ENCODE measurements at regions not wholly inside any gene's neighbourhood (a gene's known extent, or its start where the extent isn't known, plus 50 kb on each side); places are given as distances from the start of the nearest gene placed in this dataset.
"Not testable (repeated sequence)": the region's sequence is repeated elsewhere in the genome, so short reads cannot be mapped to it uniquely, and the experiment has no call there.

DNA sequence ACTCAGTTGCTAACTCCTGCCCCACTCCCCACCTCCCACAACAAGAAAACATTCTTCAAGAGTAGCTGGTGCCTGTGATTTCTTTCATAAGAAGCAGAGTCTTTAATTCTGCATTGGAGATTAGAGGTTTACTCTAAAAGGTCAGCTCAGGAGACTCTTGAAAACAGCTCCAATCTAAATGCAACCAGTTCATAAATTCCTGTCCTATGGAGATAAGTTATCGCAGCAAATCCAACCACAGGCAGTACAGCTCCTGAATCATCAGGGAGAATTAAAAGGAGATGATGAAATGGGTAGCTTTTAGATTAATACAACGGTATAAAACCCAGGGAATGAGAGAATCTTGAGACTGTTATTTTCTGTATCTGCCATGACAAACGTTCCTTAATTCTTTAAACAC lies 130.7 kb downstream of the SOCS6 start:
- no peak for DNase-seq (ENCODE audit: low read depth)

DNA sequence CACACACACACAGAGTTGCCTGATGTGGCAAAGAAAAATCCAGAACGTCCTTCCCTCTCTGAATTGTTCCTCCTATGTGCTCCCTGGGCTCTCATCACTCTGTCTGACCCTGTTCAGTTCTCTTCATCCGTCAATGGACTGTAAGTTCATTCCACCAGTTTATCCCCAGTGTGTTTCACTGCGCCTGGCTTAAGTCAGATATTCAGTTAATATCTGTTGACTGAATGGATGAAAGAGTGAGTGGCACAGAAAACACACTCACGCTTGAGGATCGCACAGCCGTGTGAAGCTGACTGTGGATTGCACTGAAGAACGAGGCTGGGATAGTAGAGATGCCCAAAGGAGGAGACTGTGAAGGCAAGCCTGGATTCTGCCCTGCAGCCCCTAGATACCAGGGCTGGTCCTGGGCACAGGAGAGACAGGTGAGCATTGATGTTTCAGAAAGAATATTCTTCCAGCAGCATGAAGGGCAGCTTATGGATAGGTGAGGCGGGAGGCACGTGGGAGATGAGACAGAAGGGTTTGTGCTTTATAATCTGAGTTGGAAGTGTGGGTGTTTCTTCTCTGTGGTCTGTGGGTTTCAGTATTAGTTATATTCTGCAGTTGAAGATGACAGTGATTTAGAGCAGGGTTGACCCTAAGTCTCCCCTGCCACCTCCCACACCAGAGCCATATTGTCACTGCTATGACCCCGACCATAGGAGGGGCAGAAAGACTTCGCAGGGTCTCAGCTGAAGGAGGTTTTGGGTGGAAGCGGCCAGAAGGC lies 129.9 kb downstream of the SOCS6 start:
- no peak for DNase-seq (ENCODE audit: low read depth)

DNA sequence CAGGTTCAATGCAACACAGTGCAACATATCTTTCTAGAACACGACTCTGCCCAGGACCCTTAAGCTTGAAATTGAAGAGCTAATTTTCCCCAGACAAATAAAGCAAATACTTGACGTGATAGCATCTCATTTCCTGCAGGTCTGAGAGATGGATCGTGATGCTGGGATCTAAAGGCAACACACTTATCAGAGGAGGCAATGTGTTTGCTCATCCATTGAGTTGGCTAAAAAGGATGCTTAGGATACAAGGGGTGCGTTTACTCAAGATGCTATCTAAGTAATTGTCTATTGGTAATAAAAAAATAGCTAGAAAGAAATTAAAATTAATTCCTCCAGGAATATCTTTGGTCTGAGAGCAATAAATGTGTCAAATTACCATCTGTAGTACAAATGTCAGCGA lies 129.0 kb downstream of the SOCS6 start:
- no peak for DNase-seq (ENCODE audit: low read depth)

DNA sequence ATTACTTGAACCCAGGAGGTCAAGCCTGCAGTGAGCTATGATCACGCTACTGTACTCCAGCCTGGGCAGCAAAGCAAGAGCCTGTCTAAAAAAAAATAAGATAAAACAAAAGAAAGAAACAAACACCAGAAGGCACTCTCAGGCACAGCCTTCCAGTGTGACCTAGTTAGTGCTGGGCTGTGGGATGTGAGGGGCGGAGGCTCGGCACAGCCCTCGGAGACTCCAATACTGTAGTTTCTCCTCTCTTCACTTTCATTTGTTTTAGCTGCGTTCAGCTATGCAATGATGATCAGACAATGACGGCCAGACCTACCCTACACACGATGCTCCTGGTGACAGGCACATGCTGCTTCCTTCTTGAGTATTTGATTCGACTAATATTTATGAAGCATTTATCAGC lies 127.7 kb downstream of the SOCS6 start:
- no peak for DNase-seq (ENCODE audit: low read depth)

DNA sequence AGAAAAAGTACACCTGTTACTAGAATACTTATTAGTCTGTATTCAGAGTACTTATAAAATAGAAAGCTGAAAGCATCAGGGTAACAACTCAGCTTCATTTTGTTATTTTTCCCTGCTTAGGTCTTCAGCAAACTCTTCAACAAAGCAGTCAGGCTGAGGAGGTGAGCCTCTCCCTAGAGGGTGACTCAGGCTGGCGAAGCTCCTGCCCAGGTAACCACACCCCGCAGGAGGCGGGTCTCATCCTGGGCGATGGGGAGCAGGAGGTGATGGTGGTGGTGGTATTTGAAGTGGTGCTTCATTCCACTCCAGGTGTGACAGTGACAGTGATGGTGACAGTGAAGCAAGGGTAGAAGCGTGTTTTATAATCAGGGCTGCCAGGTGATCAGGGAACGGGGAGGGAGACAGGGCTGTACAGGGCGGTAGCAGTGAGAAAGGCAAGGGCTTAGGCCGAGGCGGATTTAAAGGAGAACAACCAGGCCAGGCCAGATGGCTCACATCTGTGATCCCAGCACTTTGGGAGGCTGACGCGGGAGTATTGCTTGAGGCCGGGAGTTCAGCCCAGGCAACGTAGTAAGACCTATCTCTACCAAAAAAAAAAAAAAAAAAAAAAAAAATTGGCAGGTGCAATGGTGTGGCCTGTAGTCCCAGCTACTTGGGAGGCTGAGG lies 127.1 kb downstream of the SOCS6 start:
- DNase-seq (ENCODE audit: low read depth), result no peak

DNA sequence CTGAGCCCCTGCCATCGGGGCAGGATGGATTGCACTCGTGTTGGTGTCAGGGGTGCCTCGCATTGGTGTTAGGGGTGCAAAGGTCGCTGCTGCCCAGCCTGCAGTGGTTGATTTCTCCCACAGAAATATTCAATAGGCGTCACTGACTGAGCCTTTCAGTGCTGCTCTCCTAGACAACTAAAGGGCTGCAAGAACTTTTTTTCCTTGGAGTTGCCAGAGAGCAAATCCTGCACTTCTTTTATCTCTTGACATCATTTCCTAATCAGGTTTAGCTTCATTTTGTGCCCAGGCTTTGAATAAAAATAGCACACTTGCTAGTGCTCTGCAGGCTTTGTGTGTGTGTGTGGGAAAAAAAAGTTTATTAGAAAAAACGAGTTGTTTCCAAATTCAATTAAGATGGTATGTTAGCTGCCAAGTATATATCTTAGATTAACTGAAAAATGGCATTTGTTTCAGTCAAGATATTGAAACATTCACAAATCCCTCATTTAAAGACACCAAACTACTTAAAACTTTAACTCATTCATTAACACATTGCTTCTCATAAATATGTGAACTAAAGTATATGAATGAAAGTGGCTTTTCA lies 125.6 kb downstream of the SOCS6 start:
- no peak for DNase-seq (ENCODE audit: low read depth)

DNA sequence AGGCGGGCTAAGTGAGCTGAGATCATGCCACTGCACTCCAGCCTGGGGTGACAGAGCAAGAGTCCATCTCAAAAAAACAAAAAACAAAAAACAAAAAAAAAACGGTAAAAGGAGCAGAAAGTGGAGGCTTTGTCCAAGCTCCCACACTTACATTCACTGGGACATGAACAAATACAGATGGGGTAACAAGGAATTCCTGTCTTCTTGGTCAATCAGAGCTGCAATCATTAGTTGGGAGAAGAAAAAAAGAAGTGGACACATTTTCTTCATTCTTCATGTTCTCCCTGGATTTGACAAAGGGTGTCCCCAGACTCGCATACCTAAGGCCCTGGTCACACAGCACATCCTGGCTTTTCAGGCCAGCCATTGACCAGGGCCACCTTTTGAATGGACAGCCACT lies 124.6 kb downstream of the SOCS6 start:
- DNase-seq (ENCODE audit: low read depth), result no peak

DNA sequence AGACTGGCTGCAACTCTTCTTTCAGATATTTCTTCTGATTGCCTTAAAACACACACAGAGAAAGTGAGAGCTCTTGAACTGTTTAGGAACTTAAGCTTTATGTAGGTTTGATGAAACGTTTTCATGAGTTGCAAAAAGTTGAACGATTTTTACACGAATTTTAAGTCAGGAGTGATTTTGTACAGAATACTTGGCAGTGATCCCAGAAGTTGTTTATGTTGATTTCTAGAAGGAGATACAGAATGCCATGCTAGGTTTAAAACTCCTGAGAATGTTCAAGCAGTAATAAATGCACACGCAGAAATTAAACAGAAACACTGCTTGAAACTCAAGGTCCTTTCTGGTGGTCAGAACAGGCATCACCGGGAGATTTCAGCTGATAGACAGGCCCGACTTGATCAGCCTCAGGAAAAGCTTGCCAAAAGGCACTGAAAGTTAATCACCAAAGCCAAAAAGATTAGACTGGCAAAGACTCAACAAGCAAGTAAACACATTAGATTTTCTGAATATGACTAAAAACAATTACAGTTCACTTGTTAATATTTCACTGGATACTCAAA lies 123.1 kb downstream of the SOCS6 start:
- no peak for DNase-seq (ENCODE audit: low read depth)

DNA sequence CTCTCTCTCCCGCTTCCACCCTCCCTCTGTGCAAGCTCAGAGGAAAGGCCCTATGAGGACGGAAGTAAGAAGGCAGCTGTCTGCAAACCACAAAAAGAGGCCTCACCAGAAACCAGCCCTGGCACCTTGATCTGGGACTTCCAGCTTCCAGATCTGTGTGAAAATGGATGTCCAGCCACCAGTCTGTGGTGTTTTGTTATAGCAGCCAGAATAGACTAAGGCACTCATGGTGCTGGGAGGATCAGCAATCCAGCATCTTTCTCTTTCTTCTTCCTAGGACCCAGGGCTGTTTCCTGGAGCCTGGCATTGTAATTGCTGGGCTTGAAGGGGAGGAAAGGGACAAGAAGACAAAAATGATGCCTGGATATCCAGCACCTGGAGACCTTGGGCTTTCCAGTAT lies 122.5 kb downstream of the SOCS6 start:
- no peak for DNase-seq (ENCODE audit: low read depth)

DNA sequence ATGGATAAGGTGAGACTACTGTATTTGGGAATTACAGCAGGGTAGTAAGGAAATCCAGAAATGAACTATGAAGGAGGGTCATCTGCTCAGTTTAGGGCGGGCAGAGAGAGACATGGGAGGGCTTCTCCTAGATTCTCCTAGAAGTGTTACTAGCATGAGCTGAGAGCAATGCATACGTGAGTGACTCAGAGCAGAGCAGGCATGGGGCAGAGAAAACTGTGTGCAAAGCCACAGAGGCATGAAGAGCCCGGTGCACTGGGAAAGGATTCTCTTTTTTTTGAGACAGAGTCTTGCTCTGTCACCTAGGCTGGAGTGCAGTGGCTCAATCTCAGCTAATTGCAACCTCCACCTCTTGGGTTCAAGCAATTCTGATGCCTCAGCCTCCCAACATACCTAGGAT lies 116.2 kb downstream of the SOCS6 start:
- DNase-seq (ENCODE audit: low read depth), result no peak

DNA sequence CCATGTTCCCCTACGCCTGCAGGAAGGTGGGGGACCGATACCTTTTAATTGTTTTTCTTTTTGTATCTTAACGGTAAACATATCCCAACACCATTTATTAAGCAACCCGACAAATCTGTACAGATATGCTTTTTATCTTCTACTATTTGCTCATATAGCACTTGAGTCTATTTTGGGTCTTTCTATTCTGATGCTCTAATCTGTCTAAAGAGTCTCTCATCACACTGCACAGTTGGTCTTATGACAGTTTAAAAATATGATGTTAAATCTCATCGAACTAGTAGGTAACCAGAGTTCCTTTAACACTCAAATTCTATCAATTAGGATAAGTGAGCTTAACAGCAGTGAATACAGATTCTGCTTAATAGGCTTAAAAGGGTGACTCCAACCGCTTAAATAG lies 111.6 kb downstream of the SOCS6 start:
- DNase-seq (ENCODE audit: low read depth), result no peak

DNA sequence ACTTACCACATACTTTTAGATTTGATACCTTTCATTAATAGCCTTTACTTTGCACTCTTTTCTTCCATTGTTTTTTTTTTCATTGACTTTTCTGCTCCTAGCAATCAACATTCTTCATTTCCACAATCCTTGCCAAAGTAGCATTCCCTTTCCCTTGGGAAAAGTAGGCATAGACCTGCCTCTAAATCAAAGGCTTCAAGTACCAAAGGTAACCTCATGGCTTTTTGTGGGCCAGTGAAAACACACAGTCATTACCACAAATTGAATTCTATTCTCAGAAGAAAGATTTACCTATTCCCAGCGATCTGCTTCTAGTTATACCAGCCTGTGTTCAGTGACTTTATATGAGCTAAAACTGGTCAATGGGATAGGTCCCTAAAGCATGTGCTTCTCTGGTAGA lies 109.2 kb downstream of the SOCS6 start:
- DNase-seq (ENCODE audit: low read depth), result no peak

DNA sequence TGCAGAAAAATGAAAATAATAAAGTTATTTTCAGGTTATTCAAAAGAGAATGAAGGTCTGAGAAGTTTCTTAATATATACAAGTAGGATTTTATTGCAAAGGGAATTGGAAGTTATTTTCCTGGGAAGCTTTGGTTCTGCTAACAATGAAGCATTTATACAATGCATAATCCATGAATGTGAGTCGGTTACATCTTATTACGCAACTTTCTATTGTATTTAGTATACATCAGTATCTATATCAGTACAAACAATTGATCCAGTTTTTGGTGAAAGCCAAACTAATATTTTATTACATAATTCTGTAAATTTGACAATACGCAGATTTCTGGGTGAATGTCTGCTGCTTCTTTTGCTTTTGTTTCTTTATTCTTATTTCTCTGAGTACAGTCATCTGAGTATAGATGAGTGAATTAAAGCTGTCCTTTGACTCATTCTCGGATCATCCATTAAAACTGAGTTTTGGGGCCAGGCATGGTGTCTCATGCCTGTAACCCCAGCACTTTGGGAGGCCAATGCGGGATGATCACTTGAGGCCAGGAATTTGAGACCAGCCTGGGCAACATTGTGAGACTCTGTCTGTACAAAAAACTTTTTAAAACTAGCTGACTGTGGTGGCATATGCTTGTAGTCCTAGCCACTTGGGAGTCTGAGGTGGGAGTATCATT lies 108.5 kb downstream of the SOCS6 start:
- no peak for DNase-seq (ENCODE audit: low read depth)

DNA sequence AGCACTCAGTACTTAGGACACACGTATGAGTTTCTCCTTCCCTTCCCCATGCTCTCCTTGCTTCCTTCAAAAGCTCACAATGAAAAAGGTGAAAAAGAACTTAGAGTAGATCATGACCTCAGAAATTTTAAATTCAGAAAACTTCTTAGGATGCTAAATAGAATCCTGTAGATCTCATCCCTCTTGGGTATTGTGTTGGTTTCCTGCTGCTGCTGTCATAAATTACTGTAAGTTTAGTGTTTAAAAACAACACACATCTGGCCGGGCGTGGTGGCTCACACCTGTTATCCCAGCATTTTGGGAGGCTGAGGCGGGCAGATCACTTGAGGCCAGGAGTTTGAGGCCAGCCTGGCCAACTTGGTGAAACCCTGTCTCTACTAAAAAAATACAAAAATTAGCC lies 106.9 kb downstream of the SOCS6 start:
- DNase-seq (ENCODE audit: low read depth), result not testable (repeated sequence)

DNA sequence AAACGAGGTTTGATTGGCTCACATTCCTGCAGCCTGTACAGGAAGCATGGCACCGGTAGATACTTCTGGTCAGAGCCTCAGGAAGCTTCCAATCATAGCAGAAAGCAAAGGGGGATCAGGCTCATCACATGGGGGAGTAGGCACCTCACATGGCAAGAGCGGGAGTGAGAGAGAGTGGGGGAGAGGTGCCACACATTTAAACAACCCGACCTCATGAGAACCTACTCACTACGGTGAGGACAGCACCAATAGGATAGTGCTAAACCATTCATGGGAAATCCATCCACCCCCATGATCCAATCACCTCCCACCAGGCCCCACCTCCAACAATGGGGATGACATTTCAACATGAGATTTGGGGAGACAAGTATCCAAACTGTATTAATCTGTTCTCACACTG lies 105.8 kb downstream of the SOCS6 start:
- no peak for DNase-seq (ENCODE audit: low read depth)

DNA sequence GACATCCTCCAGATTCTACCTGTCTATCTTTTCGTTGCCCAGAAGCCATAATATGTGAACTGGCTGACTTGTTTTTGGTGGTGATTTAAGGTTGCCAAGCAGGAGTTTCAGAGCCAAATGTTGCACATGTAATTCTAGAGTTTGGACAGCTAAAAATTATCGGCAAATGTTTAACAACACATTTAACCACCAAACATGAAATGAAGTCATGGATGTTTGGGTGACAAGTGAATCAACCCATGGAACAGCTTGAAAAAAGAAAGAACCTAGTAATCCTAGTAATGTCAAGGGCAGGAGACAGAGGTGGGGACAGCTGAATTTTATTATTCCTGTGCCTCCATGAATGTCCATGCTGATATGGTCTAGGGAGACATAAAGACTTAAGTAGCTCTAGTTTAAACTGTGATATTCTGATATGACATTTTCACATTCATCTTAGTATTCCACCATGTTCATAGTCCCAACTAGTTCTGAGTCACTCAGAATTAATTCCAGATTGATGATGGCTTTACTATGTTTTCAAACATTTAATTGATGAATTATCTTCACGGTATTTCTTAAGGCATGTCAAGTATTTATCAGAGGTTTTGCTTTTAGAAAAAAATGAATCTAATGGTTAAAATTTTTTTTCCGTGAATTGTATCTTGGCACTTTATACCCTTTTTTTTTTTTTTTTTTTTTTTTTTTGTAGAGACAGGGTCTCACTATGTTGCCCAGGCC lies 101.7 kb downstream of the SOCS6 start:
- no peak for DNase-seq (ENCODE audit: low read depth)

DNA sequence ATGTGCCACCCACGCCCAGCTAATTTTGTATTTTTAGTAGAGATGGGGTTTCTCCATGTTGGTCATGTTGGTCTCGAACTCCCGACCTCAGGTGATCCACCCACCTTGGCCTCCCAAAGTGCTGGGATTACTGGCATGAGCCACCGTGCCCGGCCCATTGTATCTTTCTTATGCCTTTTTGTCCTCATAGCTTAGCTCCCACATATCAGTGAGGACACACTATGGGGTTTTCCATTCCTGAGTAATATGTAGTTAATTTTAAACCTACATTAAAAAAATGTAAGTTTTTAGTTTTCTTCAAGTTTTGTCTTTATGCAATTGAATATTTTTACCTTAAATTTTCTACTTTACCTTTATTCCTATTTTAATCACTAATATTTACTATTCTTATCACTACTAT lies 100.2 kb downstream of the SOCS6 start:
- not testable (repeated sequence) for DNase-seq (ENCODE audit: low read depth)

DNA sequence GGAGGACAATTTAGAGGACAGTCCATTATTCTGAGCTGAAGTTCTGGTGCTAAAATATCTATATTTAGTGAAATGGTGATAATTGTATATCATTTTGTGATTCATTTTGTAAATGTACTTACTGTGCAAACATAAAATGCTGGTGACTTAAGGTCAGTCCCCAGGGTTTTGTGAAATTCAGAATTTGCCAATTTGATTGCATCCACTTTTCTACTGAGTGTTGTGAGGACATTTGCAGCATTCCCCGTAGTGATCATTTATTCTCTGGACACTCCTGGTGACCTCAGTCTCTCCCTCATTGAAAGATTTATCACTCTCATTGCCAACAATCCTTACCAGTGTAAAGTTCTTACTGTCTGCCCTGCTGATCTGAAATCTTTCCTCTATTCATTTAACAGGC lies 98.2 kb downstream of the SOCS6 start:
- DNase-seq (ENCODE audit: low read depth), result no peak

DNA sequence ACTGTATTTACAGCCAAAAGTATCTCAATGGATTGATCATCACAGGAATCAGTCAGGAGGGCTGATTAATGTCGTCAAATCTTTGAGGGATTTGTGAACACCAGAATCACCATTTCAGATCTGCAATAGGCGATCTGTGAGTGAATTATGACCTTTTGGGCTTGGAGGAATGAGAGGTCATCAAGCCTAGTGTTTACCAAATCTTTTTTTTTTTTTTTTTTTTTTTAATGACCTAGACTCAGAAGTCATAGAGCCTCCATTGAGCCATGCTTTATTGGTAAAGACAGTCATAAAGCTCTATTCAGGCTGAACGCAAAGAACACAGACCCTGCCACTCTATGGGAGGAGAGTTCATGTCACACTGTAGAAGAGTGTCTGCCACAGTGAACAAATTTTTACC lies 97.7 kb downstream of the SOCS6 start:
- no peak for DNase-seq (ENCODE audit: low read depth)

DNA sequence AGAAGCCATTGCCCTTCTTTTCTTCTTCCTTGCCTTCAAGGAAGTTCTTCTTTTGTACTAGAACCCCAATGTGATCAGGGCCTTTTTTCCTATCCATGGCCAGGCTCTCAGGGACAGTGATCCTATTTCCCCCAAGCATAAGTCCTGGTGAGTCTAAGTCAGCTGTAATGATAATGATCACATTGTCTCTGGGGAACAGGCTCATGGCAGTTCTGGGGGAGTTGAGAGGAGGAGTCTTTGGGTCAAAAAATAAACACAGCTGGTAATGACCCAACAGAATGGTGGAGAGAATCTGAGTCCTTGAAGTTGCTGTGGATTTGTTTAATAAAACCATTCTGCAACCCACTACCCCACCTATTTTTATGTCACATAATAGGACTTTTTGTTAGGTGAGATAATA lies 96.6 kb downstream of the SOCS6 start:
- no peak for DNase-seq (ENCODE audit: low read depth)

DNA sequence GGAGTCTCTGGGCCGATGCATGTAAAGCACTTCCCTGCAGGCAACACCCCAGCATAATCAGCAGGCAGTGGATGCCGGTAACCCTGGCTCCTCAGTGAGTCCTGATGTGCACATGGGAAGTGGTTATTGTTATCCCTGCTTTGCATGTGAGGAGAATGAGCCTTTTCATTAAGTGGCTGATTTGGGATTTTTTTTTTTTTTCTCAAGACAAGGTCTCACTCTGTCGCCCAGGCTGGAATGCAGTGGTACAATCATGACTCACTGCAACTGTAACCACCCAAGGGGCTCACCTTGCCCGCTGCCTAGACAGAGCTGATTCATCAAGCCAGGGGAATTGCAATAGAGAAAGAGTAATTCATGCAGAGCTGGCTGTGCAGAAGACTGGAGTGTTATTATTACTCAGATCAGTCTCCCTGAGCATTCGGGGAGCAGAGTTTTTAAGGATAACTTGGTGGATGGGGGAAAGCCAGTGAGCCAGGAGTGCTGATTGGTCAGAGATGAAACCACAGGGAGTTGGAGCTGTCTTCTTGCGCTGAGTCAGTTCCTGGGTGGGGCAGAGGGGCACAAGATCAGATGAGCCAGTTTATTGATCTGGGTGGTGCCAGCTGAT lies 95.4 kb downstream of the SOCS6 start:
- DNase-seq (ENCODE audit: low read depth), result no peak
